Midbrain (tissue), 1 donor: ENCODE measurements at regions not wholly inside any gene's neighbourhood (a gene's known extent, or its start where the extent isn't known, plus 50 kb on each side); places are given as distances from the start of the nearest gene placed in this dataset.
"Not testable (repeated sequence)": the region's sequence is repeated elsewhere in the genome, so short reads cannot be mapped to it uniquely, and the experiment has no call there.

ENCODE experiments used
- DNase-seq: peaks from one replicate; lab custom pipeline; 2025; lab: John Stamatoyannopoulos, UW

DNA sequence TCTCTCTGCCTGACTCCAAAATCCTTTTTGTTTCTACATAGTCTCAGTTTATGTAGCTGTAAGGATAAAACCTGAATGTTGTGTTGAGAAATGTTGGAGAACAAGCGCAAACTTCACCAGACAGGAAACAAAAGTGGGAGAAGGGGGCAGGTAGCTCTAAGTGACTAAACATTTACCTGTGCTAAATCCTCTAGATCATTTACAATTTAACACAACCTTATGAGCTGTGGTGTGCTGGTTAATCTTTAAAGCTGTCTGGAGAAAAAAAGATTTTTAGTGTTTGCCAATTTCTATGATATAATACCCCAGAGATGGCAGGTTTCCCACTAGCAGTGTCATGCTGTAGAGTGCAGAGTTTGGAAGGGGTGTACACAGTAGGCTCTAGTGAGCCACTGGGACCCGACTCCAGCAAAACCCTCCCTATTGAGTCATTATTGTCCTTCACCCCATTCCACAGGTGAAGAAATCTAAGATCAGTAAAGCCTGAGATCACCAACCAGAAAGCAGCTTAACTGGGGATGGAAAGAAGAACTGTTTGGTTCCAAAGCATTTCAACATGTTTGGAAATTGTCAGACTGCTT is 992.0 kb downstream of the DCDC2C start:
- no peak for DNase-seq

DNA sequence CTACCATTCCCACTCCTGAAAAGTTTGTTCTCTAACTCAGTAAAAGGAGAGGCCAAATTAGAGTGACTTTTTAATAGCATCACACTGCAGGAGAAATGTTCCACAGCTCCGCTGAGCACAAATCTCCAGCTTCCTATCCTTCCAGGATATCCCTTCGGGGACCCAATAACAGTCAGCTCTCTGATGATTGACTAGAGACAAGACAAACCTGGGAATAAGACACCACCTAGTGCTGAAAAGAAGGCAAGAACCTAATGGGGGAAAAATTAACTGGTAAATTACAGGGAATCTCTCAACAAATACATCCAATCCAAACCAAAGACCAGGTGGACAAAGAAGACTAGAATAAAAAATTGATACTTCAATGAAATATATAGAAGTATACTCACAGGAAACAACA is 977.1 kb upstream of the SOX11 start:
- DNase-seq, result no peak

DNA sequence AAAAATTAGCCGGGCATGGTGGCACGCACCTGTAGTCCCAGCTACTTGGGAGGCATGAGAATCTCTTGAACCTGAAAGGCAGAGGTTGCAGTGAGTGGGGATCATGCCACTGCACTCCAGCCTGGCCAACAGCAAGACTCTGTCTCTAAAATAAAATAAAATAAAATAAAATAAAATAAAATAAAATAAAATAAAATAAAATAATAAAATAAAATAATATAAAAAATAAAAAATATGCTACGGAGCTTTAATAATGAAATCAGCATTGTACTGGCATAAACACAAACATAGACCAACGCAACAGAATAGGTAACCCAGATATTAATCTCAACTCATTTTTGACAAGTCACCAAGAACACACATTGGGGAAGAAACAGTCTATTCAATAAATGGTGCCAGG is 973.4 kb upstream of the SOX11 start:
- no peak for DNase-seq

DNA sequence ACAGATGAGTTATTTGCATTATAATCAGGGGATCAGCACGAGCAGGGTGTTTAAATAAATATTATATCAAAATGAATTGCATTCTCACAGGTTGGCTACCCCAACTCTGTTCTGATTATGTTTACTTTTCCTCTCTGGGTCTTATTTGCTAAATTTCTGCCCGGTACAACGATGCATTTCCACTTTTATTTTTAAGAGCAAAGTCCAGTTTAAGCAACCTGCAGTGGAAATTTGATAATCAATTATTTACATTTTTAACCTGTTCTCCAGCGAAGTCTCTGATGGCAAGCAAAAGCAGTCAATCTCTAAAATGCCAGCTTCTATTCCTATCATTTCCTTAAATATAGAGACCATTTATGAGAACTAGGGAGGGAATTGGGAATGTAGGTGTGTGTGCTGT is 966.6 kb upstream of the SOX11 start:
- no peak for DNase-seq

DNA sequence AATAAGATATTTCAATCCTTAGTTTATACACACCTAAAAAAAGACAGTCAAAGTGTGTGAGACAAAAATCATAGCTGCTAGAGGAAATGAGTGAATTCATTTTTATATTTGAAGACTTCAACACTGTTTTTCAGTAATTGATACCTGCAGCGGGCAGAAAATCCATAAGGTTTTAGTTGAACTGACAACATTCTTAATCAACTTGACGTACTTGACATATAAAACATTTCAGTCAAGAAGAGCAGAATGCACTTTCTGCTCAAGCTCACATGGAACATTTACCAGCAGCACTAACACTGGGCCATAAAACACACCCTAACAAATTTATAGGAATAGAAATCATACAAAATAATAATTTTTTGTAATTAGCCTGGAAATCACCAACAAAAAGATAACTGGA is 959.6 kb upstream of the SOX11 start:
- DNase-seq, result no peak

DNA sequence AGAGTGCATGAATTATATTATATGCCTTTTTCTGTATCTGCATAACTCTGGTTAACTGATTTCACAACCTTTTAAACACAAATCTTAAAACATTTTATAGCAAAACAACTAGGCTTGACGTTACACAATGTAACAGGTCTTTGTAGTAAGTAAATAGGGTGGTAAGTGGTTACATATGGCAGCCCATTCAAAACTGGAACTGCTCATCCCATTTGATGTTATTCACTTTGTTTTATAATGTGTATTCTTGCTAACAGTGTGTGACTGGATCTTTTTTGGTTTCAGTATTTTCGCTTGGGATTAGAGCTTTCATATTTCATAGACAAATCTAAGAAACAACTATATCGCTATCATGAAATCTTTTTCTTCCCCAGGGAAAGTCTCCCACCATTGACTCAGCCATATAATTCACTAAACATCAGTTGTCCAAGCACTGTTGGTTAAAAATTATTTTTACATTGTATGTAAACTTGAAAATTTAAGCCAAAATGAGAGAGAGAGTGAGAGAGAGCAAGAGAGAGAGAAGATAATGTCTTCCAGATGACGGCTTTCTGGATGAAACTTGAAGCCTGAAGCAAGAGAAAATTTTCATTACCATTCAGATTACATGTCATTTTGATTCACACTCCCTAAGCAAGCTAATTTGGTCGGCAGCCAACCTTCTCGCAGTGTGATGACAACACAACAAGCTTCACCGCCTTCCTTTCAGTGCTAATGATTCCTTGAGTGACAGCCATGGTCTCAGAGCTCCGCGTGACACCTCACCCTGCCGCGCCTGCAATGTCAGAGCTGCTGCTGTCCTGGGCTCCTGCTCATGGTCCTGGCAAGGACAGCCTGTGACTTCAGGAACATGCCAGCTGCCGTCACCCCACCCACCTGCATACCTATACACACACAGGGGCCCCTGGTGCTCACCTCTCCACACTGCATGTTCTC is 946.9 kb upstream of the SOX11 start:
- no peak for DNase-seq

DNA sequence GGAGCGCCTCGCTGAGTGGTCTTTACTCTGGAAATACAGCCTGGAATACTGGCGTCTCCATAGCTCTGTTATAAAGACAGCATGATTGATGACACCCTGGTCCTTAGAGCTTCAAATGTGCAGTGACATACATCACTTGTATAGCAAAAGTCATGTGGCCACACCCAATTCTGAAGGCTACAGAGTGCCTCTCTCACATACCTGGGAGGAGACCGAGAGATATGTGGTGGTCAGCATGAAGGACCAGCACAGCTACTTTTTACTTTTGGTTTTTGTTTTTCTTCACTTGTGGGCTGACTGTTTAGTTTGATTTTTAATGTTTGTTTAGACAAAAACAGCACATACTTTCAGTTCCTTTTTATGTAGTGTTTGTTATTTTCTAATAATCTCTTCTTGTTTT is 938.5 kb upstream of the SOX11 start:
- no peak for DNase-seq

DNA sequence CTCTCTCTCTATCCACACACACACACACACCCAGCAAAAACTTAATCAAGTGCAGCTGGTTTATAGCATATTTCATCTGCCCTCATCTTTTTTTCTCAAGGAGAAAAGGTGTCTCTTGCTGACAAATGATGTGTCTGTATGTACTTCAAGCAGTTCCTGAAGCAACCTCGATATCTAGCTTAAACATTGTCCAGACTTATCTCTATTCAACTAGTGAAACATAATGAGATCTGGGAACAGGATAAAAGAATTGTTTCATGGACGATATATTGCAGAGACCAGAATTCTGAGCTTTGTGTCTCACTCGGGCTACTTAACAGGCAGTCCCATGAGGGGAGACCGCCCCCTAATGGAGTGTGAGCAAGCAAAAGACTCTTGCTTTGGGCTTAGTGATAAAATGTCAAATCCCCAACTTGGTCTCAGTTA is 929.2 kb upstream of the SOX11 start:
- DNase-seq, result no peak

DNA sequence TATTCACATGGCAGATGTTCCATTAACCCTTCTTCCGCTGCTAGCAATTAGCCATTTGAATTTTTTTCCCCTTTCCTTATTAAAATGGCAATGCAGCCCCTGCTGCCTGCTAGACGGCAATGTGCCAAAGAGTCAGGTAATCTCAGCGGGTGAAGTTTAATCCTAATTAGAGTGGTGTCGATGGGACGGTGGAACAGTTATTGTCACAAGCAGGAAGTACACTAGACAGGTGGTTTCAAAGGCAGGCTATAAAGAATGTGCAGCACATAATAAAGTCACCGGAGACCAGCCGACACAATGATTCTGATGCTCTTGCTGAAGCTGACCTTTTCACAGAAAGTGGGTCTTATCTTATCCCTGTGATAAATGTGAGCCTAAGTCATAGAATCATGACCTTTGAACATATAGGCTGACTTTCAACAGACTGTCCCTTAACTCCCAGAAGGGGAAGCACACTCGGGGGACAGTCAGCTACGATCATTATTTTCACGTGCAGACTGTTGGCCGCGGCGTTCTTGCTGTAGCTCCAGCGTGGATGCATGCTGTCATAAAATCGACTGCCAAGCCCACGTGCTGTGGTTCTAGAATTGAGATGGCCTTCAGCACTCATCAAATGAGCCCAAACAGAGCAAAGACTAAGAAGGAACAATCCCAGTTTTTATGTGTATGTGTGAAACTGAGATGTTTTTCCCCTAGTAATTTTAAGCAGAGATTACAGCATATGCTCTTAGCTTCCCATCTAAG is 926.2 kb upstream of the SOX11 start:
- no peak for DNase-seq

DNA sequence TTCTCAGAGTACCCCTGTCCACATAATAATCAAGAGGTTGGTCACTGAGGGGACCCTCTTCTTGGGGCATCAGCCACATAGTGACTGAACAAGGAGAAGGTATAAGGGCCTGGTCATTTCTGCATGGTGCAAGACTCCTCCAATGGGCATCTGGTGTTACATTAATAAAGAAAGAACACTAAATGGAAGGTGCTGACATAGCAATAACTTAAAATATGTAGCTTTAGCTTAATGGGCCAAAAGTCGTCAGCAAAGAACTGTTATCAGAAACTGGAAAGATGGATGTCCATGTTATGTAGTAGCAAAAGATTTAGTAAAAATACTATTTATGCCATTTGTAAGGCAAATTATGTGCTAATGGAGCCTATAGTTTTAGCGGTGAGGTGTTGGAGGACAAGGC is 916.5 kb upstream of the SOX11 start:
- DNase-seq, result no peak

DNA sequence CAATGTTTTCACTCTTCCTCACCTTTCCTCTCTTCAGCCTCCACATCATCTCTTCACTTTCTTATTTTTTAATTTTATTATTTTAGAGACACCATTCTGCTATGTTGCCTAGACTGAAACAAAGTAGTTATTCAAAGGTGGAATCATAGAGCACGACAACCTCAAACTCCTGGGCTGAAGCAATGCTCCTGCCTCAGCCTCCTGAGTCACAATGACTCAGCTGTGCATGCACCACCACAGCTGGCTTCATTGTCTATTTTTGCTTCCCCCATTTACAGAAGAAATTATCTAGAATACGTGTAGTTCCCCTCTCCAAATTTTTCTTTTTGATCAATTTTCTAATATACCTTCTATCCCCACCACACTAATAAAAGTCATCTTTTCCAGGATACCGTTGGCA is 911.5 kb upstream of the SOX11 start:
- DNase-seq, result no peak

DNA sequence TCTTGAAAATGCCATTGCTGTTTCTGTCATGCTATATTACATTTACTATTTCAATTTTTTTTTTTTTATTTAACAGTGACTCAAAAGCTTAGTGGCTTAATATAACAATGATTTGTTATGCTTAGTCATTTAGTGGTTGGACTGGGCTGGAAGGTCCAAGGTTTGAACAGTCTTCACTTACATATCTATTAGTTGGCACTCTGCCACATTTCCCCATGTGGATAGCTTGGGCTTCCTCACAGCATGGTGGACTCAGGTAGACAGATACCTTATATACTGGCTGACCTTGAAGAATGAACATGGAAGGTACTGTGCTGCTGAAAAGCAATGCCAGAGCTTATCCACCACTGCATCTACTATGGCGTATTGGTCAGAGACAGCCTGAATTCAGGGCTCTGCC is 909.5 kb upstream of the SOX11 start:
- no peak for DNase-seq

DNA sequence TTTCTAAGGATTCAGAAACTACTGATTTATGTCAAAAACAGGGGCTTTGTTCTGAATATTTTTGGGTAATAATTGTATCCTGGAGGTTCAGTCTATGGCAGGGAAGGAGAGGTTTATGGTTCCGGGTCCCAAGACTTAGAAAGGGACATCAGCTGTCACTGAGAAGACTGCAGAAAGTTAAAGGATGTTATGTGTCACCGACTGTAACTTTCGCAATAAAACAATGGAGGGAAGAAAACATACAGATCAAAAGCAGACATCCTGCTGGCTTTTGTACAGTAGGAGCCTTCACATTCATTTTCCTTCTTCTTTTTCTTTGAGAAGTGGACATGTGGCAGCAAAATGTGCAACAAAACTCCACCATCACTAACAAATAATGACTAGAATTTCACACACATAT is 900.7 kb upstream of the SOX11 start:
- DNase-seq, result no peak

DNA sequence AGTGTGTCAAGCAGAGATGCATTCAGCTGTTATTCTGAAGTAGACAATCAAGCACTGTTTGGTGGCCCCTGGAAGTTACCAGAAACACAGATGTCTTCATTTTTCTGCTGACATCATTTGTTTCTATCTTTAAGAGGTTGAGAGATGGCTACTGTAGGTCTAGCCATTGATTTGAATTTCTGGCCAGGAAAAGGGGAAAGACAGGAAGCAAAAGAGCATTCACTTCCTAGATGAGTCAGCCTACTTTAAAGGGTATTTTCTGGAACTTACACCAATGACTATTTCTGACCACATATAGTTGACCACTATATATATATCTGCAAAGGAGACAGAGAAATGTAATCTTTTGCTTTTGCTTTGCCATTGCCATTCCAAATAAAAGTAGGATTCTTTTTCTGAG is 900.1 kb upstream of the SOX11 start:
- DNase-seq, result no peak

DNA sequence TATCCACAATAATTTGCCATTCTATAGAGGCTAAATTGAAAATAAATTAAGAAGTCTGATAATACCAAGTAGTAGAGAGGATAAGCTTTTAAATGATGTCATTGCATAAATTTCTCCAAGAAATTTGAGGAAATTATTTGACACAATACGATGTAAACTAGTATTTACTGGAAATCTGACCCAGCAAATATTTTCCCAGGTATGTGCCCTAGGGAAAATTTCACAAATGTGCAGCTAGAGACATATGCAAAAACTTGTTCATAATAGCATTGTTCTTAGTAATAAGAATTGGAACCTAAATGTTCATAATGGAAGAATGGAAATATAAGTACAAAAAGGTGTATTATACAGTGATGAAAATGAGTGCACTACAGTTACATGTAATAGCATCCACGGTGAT is 888.8 kb upstream of the SOX11 start:
- DNase-seq, result no peak

DNA sequence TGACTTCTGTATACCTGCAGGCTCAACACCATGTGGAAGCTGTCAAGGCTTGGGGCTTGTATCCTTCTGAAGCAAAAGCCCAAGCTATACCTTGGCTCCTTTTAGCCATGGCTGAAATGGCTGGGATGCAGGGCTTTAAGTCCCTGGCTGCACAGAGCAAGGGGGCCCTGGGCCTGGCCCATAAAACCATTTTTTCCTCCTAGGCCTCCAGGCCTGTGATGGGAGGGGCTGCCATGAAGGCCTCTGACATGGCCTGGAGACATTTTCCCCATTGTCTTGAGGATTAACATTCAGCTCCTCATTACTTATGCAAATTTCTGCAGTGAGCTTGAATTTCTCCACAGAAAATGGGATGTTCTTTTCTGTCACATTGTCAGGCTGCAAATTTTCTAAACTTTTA is 878.0 kb upstream of the SOX11 start:
- DNase-seq, result not testable (repeated sequence)

DNA sequence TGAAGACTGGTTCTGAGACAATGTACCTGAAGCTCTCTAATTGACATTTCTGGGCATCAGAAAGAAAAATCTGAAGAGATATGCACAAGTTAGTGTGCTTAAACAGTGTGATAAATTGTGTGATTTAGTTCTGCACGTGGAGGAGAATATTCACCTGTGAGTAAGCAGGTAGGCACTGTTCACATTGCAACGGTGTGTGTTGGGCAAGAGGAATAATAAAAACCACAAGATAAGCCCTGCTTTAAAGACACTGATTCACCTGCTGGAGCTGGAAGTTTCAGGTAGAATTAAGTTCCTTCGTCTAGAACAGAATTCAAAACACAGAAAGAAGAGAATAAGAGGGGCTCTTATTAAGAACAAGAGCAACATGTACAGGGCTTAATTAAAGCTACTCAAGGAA is 864.3 kb upstream of the SOX11 start:
- DNase-seq, result no peak

DNA sequence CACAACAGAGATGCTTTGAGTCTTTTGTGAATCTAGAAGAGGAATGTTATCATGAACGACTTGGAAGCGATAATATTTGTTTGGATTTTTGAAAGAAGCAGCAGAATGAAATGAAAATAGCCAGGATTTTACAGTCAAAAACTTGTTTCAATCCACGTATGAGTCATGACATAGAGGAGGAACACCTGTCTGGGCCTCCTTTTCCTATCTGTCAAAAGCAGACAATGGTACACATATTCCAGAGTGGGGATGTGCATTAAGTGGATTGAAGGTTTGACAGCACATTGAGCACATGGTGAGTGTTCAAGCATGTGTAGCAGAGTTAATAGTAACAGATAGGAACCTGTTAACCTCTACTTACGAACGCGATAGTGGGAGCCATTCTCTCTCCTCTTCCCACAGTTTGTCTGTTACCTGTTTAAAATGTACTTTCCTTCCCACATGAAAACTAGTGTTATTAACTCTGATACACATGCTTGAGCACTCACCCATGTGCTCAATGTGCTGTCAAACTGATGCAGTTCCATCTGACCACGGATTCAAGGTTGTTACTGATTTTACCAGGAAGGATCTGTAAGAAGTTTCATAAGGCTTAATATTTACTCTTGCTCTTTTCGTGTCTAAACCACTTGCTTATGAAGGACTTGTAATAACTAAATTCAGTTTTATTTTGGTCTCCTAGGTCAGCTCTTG is 863.4 kb upstream of the SOX11 start:
- DNase-seq, result no peak

DNA sequence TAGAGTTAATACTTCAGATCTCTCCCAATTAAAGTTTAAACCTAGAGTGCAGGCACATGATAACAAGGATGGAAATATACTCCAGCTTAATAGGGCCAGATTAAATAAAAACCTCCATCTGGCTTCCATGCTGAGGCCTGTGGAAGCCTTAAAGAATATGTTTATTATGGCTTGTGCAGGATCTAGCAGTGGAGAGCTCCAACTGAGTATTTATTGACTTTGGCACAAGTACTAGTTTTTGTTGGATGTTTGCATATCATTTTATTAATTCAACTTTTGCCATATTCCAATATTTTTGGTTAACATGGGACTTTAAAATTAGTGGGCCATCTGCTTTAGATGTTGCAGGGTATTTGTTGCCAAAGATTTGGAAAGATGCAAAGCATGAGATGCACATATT is 860.4 kb upstream of the SOX11 start:
- no peak for DNase-seq

DNA sequence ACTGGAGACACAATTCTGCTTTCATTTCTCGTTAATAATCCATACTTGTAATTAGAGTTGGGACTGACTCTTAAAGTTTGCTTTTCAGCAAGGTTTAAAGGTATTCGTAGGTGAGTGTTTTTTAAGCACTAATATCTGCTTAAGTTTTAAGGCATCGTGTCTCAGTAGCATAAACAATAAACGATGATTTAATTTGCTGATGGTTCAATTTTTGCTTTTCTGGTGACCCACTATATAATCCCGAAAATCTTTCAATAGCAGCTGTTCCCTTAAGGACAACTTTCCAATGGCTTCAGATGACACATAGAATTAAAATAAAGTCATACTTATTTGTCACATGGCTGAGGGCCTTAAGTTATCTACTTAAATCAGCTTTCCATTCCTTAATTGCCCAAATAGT is 859.5 kb upstream of the SOX11 start:
- DNase-seq, result no peak

DNA sequence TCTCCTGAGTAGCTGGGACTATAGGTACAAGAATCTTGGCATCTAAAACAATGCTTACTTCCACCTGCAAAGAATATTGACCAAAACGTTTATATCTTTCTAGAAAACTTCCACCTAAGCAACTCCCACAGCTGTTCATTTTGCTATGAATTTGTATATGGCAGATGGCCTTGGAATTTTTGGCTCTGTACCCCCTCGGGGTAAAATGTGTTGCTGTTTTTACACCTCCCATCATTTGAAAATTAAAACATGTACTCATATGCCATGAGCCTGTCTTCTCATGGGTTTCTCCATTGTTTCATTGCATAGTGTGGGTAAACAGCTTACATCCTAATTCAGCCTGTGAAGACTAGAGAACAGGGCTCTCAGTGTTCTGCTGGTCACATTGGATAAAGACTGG is 853.6 kb upstream of the SOX11 start:
- no peak for DNase-seq

DNA sequence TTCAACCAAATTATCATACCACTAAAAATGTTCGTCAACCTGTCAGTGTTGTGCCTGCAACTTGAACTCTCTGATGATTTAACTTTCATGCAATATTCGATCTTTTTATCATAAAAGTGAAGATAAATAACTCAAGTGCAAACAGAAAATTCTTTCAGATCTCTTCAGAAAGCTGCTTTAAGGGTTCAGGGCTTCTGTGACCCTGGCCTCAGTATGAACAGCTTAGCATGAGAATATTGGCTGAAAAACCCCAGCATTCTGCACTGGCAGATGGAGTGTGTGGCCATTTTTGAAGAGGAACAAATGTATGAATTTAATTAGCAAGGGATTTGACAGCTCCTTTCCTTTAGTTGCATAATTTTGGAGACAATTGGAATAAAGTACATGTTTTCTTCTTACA is 851.4 kb upstream of the SOX11 start:
- DNase-seq, result no peak
